ENCODE measurements at regions not wholly inside any gene's neighbourhood (a gene's known extent, or its start where the extent isn't known, plus 50 kb on each side); places are given as distances from the start of the nearest gene placed in this dataset.

GRCh38 chr2:129443235-129443864, 536.1 kb upstream of the RAB6C start:
- ATAC-seq (no peak), FAIRE-seq (no peak), DNase-seq (no peak)
- Histone ChIP-seq H3K4me3 (no peak overlapping the region), H3K27ac (no peak overlapping the region), H3K27me3 (no peaks in the 10 kb centered on the region), H3K36me3 (no peaks in the 10 kb centered on the region), H3K4me1 (no peaks in the 10 kb centered on the region), H3K9me3 (no peaks in the 10 kb centered on the region)
- intact Hi-C loops (cut with DNase I): no loop called here
- 63 to 79% methylated on average over 5 of the region's 5 CpGs for WGBS, 2 donors
- TF ChIP-seq CTCF (IDR thresholded peaks at IDR 0.05): no peak

GRCh38 chr2:129443865-129444739, 535.4 kb upstream of the RAB6C start:
- ATAC-seq (no peak), FAIRE-seq (no peak), DNase-seq (no peak)
- Histone ChIP-seq H3K27ac (no peak overlapping the region), H3K27me3 (no peaks in the 10 kb centered on the region), H3K9me3 (no peaks in the 10 kb centered on the region), H3K36me3 (no peaks in the 10 kb centered on the region), H3K4me3 (no peak overlapping the region), H3K4me1 (no peaks in the 10 kb centered on the region)
- TF ChIP-seq CTCF (IDR thresholded peaks at IDR 0.05): no peak
- intact Hi-C loops (cut with DNase I): no loop called here
- 46 to 60% methylated on average over 10 of the region's 10 CpGs for WGBS, 2 donors

- H3K4me3 ChIP-seq: no peak overlapping the region
- DNase-seq: no peak
- no peak for ATAC-seq
- no peak for TF ChIP-seq CTCF (IDR thresholded peaks at IDR 0.05)
- no peak for FAIRE-seq
- 80 to 91% methylated on average over 6 of the region's 6 CpGs for WGBS, 2 donors
- no peaks in the 10 kb centered on the region for H3K27me3 ChIP-seq
- H3K4me1 ChIP-seq: no peaks in the 10 kb centered on the region
- no peak overlapping the region for H3K27ac ChIP-seq
- intact Hi-C loops (cut with DNase I): no loop called here
- H3K36me3 ChIP-seq: no peaks in the 10 kb centered on the region
- no peaks in the 10 kb centered on the region for H3K9me3 ChIP-seq
Measured at GRCh38 chr2:129444751-129445150, 534.7 kb upstream of the RAB6C start.

- no peak for ATAC-seq
- WGBS, 2 donors: 58 to 79% methylated on average over 3 of the region's 3 CpGs
Measured at GRCh38 chr2:129456691-129457090, 522.8 kb upstream of the RAB6C start.

More at GRCh38 chr2:129456691-129457090, 522.8 kb upstream of the RAB6C start:
- Histone ChIP-seq H3K4me1 (no peaks in the 10 kb centered on the region), H3K4me3 (no peak overlapping the region), H3K36me3 (no peaks in the 10 kb centered on the region), H3K27me3 (no peaks in the 10 kb centered on the region), H3K9me3 (no peaks in the 10 kb centered on the region), H3K27ac (no peak overlapping the region)
- TF ChIP-seq CTCF (IDR thresholded peaks at IDR 0.05): no peak
- intact Hi-C loops (cut with DNase I): no loop called here
- no peak for DNase-seq
- FAIRE-seq: no peak

All from pancreas (tissue), 10 donors.